ENCODE measurements at regions not wholly inside any gene's neighbourhood (a gene's known extent, or its start where the extent isn't known, plus 50 kb on each side); places are given as distances from the start of the nearest gene placed in this dataset.

DNA sequence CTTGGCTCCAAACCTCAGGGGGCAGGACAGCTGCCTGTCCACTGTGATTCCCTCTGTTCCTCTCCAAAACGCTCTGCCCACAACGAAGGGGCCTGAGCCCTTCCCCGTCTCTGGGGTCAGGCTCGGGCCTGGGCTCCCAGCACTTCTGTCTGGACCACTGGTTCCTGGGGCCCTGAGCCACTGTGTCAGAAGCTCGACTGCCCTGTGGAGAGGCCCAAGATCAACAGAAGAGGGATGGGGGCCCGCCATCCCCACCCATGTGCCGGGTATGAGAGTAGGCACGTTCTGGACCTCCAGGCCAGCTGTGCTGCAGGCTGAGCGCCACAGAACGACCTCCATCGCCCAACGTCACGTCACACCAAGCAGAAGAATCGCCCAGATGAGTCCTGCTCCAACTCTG lies 119.9 kb upstream of the HS6ST1 start:
- 85 to 94% methylated on average over 14 of the region's 14 CpGs for WGBS, 2 donors
- H3K4me3 ChIP-seq, result no peak overlapping the region
- no peak overlapping the region for H3K27ac ChIP-seq
- no peaks in the 10 kb centered on the region for H3K36me3 ChIP-seq
- DNase-seq, result peak in 3 of 6 donors; percentile 2 to 46 (median 6)
- intact Hi-C loops (cut with DNase I), result no loop called here
- no peaks in the 10 kb centered on the region for H3K27me3 ChIP-seq
- H3K4me1 ChIP-seq, result peaks cover 4 to 21% (median 15%) of the 10 kb centered on the region in 3 donors
- ATAC-seq, result no peak
- TF ChIP-seq, protein P1, sequence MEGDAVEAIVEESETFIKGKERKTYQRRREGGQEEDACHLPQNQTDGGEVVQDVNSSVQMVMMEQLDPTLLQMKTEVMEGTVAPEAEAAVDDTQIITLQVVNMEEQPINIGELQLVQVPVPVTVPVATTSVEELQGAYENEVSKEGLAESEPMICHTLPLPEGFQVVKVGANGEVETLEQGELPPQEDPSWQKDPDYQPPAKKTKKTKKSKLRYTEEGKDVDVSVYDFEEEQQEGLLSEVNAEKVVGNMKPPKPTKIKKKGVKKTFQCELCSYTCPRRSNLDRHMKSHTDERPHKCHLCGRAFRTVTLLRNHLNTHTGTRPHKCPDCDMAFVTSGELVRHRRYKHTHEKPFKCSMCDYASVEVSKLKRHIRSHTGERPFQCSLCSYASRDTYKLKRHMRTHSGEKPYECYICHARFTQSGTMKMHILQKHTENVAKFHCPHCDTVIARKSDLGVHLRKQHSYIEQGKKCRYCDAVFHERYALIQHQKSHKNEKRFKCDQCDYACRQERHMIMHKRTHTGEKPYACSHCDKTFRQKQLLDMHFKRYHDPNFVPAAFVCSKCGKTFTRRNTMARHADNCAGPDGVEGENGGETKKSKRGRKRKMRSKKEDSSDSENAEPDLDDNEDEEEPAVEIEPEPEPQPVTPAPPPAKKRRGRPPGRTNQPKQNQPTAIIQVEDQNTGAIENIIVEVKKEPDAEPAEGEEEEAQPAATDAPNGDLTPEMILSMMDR (IDR thresholded peaks at IDR 0.05), result no peak
- FAIRE-seq, result no peak
- H3K9me3 ChIP-seq, result no peaks in the 10 kb centered on the region

DNA sequence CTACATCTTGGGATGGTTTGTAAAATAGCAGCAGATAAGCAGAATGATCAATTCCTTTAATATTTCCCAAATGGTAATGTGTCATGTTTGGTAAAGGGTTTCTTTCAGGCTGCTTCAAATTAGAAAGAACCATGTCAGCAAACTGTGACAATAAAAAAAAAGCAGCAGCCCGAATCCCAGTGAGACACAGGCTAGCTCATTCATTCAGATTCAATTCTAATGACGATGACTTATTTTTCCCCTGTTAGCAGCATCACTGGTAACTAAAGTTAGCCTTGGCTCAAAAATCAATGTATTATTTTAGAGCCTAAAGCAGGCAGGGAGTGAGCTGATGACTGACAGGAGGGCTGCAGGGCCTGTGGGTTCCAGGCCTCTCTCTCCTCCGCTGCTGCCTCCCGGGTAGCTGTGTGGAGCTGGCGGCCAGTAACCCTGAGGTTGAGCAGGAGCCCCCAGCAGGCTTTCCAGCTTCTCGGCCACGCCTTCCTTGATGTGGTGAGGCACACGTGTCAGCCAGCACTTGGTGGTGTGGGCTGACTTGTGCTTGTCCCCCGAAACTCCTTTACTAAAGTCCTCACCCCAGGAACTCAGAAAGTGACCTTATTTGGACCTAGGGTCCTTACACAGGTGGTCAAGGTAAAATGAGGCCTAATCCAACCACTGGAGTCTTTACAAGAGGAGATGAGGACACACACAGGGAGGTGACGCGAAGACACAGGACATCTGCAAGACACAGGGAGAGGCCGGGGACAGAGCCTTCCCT lies 120.5 kb upstream of the HS6ST1 start:
- peaks cover 4 to 21% (median 15%) of the 10 kb centered on the region in 3 donors for H3K4me1 ChIP-seq
- H3K36me3 ChIP-seq, result no peaks in the 10 kb centered on the region
- no peak for ATAC-seq
- WGBS, 2 donors, result 88 to 94% methylated on average over 12 of the region's 12 CpGs
- no peak overlapping the region for H3K4me3 ChIP-seq
- intact Hi-C loops (cut with DNase I), result no loop called here
- DNase-seq, result peak in 2 of 6 donors; percentile 14 to 20
- no peak overlapping the region for H3K27ac ChIP-seq
- no peak for FAIRE-seq
- no peaks in the 10 kb centered on the region for H3K9me3 ChIP-seq
- no peaks in the 10 kb centered on the region for H3K27me3 ChIP-seq
- TF ChIP-seq, protein P1 (IDR thresholded peaks at IDR 0.05), result no peak

DNA sequence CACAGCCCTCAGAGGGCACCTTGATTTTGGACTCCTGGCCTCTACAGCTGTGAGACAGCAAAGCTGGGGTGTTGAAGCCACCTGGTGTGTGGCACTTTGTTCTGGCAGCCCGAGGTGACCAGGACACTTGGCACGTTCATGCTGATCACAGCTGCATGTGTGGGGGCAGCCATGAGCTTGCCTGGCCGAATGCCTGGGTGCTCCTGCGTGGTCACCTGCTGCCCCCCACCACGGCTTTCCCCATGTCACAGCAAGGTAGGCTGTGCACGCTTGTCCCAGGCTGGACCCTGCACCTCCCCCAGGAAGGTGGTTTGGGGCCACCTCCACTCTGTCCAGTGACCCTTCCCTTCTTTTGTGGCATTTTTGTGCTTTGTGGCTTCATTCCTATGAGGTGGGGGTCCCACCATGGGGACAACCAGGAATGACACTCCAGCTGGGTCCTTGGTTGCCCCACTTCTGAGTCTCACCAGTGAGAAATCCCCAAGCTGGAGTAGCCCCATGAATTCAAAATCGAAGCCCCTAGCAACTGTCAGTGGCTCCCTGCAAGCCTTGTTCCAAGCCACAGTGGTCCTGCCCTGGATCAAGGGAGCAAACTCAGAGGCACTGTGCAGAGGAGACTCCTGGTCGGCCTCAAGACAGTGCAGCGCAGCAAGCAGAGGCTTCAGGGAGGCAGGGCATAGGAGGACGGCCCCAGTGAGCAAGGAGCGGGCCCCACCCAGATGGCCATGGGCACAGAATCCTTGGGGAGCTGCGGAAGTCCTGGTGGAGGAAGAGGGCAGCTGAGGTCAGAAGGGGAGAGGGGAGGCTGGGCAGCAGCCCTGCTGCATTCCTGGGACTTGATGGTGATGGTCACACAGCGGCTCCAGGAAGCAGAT lies 121.4 kb upstream of the HS6ST1 start:
- TF ChIP-seq, protein P1 (IDR thresholded peaks at IDR 0.05), result no peak
- FAIRE-seq (no peak), ATAC-seq (peak in 2 of 4 donors; percentile 16 to 20), DNase-seq (peak in 3 of 6 donors; percentile 8 to 52 (median 14))
- H3K4me3 ChIP-seq, result no peak overlapping the region
- peaks cover 4 to 21% (median 15%) of the 10 kb centered on the region in 3 donors for H3K4me1 ChIP-seq
- no peaks in the 10 kb centered on the region for H3K9me3 ChIP-seq
- intact Hi-C loops (cut with DNase I), result no loop called here
- H3K27ac ChIP-seq, result peak overlapping the region in 2 of 4 donors; percentile 44 to 53
- WGBS, 2 donors, result 75 to 80% methylated on average over 12 to 13 of the region's 13 CpGs
- H3K27me3 ChIP-seq, result no peaks in the 10 kb centered on the region
- H3K36me3 ChIP-seq, result no peaks in the 10 kb centered on the region

DNA sequence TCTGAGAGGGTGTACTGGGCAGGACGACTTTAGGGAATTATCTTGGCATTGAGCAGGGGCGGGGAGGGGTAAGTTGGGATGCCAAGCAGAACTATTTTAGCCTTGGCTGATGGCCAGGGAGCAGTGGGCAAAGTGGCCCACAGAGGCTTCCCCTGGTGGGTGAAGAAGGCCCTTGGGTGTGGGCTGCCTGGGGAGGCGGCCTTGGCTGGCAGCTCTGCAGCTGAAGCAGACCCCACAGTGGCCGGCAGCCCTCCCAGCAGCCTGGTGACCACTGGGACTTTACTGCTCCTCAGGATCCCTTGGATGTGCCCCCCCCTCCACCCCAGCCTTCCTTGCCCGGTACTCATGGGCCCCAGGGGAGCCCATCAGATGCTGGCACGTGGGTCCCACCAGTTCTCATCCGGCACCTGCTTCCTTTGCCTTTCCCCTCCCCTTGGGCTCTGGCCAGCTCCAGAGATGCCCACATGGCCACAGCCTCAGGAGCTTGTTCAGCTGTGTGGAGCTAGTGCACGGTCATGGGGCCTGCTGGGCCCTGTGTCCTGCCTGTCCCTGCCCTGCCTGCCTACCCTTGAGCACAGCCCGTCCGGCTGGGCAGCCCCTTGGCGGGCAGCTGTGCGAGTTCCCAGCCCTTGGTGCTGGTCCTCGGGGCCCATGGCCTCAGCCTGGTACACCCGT lies 122.1 kb upstream of the HS6ST1 start:
- peak overlapping the region in 3 of 4 donors; percentile 3 to 53 (median 44) for H3K27ac ChIP-seq
- WGBS, 2 donors, result 75 to 78% methylated on average over 14 of the region's 14 CpGs
- TF ChIP-seq, protein P1 (IDR thresholded peaks at IDR 0.05), result no peak
- H3K9me3 ChIP-seq, result no peaks in the 10 kb centered on the region
- H3K36me3 ChIP-seq, result no peaks in the 10 kb centered on the region
- intact Hi-C loops (cut with DNase I), result no loop called here
- DNase-seq (peak in 2 of 6 donors; percentile 23 to 79), FAIRE-seq (no peak), ATAC-seq (peak; percentile 27 to 67 (median 44))
- H3K4me1 ChIP-seq, result peaks cover 4 to 21% (median 15%) of the 10 kb centered on the region in 3 donors
- no peak overlapping the region for H3K4me3 ChIP-seq
- H3K27me3 ChIP-seq, result no peaks in the 10 kb centered on the region

Measured in pancreas (tissue), 10 donors.